ENCODE measurements at regions not wholly inside any gene's neighbourhood (a gene's known extent, or its start where the extent isn't known, plus 50 kb on each side); places are given as distances from the start of the nearest gene placed in this dataset.

- TF ChIP-seq EZH2phosphoT487 (conservative IDR thresholded peaks at IDR 0.05; ENCODE audit: low read length) (no peak), CTCF (IDR thresholded peaks at IDR 0.05; ENCODE audit: insufficient read depth, low read length, poor library complexity, severe bottlenecking) (no peak)
- Histone ChIP-seq H3F3A (ENCODE audit: insufficient read depth) (no peaks in the 10 kb centered on the region), H3K4me2 (ENCODE audit: low read depth, low read length, poor library complexity, severe bottlenecking) (no peak overlapping the region), H3K4me3 (ENCODE audit: insufficient read depth, low read length, poor library complexity, severe bottlenecking) (no peak overlapping the region), H3K9me3 (ENCODE audit: insufficient read depth, low read length) (no peaks in the 10 kb centered on the region), H3K36me3 (ENCODE audit: low read length) (no peaks in the 10 kb centered on the region; the same call in 1 of the 2 replicates), H3K27me3 (ENCODE audit: low read length) (no peaks in the 10 kb centered on the region), H2AFZ (ENCODE audit: low read depth, low read length, severe bottlenecking) (no peak overlapping the region), H3K79me2 (ENCODE audit: insufficient read depth, low read length) (peaks cover 5% of the 10 kb centered on the region; the same call in 1 of the 2 replicates), H3K27ac (ENCODE audit: low read depth, low read length) (no peak overlapping the region), H4K20me1 (ENCODE audit: low read depth, low read length) (no peaks in the 10 kb centered on the region), H3K9ac (ENCODE audit: low read length) (no peak overlapping the region), H3K9me2 (replicated peaks; ENCODE audit: insufficient read depth, low read length) (no peaks in the 10 kb centered on the region)
These were observed 51.2 kb upstream of the TCL1B start for GRCh38 chr14:95635051-95635450.
